Activated B cell treated with CpG ODN at 0.5 μM for 24 hours (primary cell): ENCODE measurements at regions not wholly inside any gene's neighbourhood (a gene's known extent, or its start where the extent isn't known, plus 50 kb on each side); places are given as distances from the start of the nearest gene placed in this dataset.

Experiments
- ATAC-seq: fragments of 200-7000 bp; cut with Tn5 transposase; one replicate; pipeline ENCODE4 v1.10.0; 2021; ENCODE audit warnings: low read depth, mild to moderate bottlenecking, moderate library complexity
- CTCF ChIA-PET: fragments of 350-600 bp; sonication (Branson Sonifier 250); formaldehyde crosslinking; loops from one replicate; lab custom pipeline; 2021; ENCODE audit warnings: antibody characterized with exemption; lab: Charles Lee
- POLR2A ChIA-PET: fragments of 350-600 bp; sonication (Branson Sonifier 250); formaldehyde crosslinking; loops from one replicate; lab custom pipeline; 2021; ENCODE audit warnings: antibody characterized with exemption; lab: Charles Lee
- DNase-seq: peaks from one replicate; pipeline ENCODE4 v3.0.0; 2022
- H3K27ac Mint-ChIP-seq: one replicate; pipeline ENCODE4 v1.8.0; 2020; ENCODE audit warnings: mixed read lengths
- H3K27me3 Mint-ChIP-seq: one replicate; pipeline ENCODE4 v1.8.0; 2021; ENCODE audit warnings: mixed read lengths
- H3K36me3 Mint-ChIP-seq: one replicate; pipeline ENCODE4 v1.8.0; 2021; ENCODE audit warnings: low read depth, mixed read lengths
- H3K4me1 Mint-ChIP-seq: one replicate; pipeline ENCODE4 v1.8.0; 2021; ENCODE audit warnings: mixed read lengths
- H3K4me3 Mint-ChIP-seq: one replicate; pipeline ENCODE4 v1.8.0; 2020; ENCODE audit warnings: mild to moderate bottlenecking, mixed read lengths
- H3K9me3 Mint-ChIP-seq: one replicate; pipeline ENCODE4 v1.8.0; 2020; ENCODE audit warnings: mixed read lengths
- CTCF ChIP-seq: fragments of 200-600 bp; IDR thresholded peaks from one replicate; pipeline ENCODE4 v1.8.0; 2022; ENCODE audit warnings: antibody characterized with exemption, mild to moderate bottlenecking
- intact Hi-C: fragments of 100-400 bp; cut with micrococcal nuclease; formaldehyde crosslinking; loops from one replicate; pipeline ENCODE4 v1.15.1; 2024

- Mint-ChIP-seq H3K36me3 (no peaks in the 10 kb centered on the region), H3K27me3 (no peaks in the 10 kb centered on the region), H3K4me3 (no peak overlapping the region), H3K9me3 (no peaks in the 10 kb centered on the region), H3K4me1 (no peaks in the 10 kb centered on the region), H3K27ac (no peak overlapping the region)
- DNase-seq (no peak), ATAC-seq (no peak)
- intact Hi-C loops: no loop called here
- no peak for TF ChIP-seq CTCF
- ChIA-PET POLR2A (no interaction called here), CTCF (no interaction called here)
Measured at GRCh38 chr5:144947023-144947422, 776.4 kb downstream of the KCTD16 start.

DNA sequence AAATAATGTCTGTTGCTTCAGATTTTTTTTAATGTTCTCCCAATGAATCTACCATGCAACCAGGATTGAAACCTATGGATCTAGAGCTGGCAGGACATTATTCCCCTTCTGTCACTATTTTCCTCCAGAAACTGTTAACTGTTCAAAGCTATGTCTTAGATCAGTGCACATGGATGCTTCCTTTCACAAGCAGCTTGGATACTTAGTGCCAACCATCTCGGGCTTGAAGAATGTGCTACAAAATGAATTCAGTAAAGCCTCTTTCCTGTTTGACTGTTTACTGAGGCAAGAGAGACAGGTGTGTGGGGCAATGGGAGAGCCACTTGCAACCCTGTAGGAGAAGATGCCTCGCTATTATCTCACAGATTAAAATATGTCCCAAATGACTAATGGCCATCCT is 774.8 kb downstream of the KCTD16 start:
- TF ChIP-seq CTCF: no peak
- Mint-ChIP-seq H3K4me1 (no peaks in the 10 kb centered on the region), H3K27me3 (no peaks in the 10 kb centered on the region), H3K4me3 (no peak overlapping the region), H3K36me3 (no peaks in the 10 kb centered on the region), H3K9me3 (no peaks in the 10 kb centered on the region), H3K27ac (no peak overlapping the region)
- intact Hi-C loops: no loop called here
- ATAC-seq: no peak
- ChIA-PET POLR2A (no interaction called here), CTCF (no interaction called here)
- DNase-seq: no peak

- DNase-seq: no peak
- Mint-ChIP-seq H3K4me1 (no peaks in the 10 kb centered on the region), H3K9me3 (no peaks in the 10 kb centered on the region), H3K36me3 (no peaks in the 10 kb centered on the region), H3K4me3 (no peak overlapping the region), H3K27ac (no peak overlapping the region), H3K27me3 (no peaks in the 10 kb centered on the region)
- ATAC-seq: no peak
- TF ChIP-seq CTCF: no peak
- intact Hi-C loops: no loop called here
- ChIA-PET CTCF (no interaction called here), POLR2A (no interaction called here)
Measured at GRCh38 chr5:144944936-144945335, 774.3 kb downstream of the KCTD16 start.

- POLR2A ChIA-PET: no interaction called here
- TF ChIP-seq CTCF: no peak
- intact Hi-C loops: no loop called here
- CTCF ChIA-PET: no interaction called here
- no peaks in the 10 kb centered on the region for H3K27me3 Mint-ChIP-seq
- H3K36me3 Mint-ChIP-seq: no peaks in the 10 kb centered on the region
- ATAC-seq (no peak), DNase-seq (no peak)
- H3K9me3 Mint-ChIP-seq: no peaks in the 10 kb centered on the region
- H3K4me3 Mint-ChIP-seq: no peak overlapping the region
- no peak overlapping the region for H3K27ac Mint-ChIP-seq
- H3K4me1 Mint-ChIP-seq: no peaks in the 10 kb centered on the region
Measured at GRCh38 chr5:144941004-144941403, 770.3 kb downstream of the KCTD16 start.

DNA sequence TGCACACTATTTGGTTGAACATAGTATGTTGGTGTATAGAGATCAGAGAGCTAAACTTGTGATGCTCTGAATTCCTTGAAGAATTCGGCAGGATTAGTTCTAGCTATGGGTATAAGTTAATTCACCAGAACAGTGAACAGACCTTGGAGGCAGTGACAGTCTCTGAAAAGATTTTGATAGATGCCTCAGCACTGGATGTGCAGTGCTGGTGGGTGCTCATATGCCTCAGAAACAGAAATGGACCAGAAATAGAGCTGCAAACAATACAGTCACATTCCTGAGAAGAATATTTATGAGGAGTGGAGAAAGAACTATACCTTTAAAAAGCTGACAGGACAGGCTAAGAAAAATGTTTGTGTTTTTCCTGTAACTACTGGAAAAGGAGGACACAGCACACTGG is 747.7 kb downstream of the KCTD16 start:
- H3K36me3 Mint-ChIP-seq: no peaks in the 10 kb centered on the region
- no peak for DNase-seq
- no peak overlapping the region for H3K27ac Mint-ChIP-seq
- no peaks in the 10 kb centered on the region for H3K4me1 Mint-ChIP-seq
- no peak for TF ChIP-seq CTCF
- ChIA-PET CTCF (no interaction called here), POLR2A (no interaction called here)
- no peaks in the 10 kb centered on the region for H3K9me3 Mint-ChIP-seq
- H3K27me3 Mint-ChIP-seq: no peaks in the 10 kb centered on the region
- intact Hi-C loops: no loop called here
- ATAC-seq: no peak
- no peak overlapping the region for H3K4me3 Mint-ChIP-seq
